ENCODE measurements at regions not wholly inside any gene's neighbourhood (a gene's known extent, or its start where the extent isn't known, plus 50 kb on each side); places are given as distances from the start of the nearest gene placed in this dataset.

- TF ChIP-seq CTCF (conservative IDR thresholded peaks at IDR 0.05 in 1 of 2, IDR thresholded peaks at IDR 0.05 in 1 of 2; ENCODE audit: extremely low read depth in 1 of 2, insufficient read depth in 1 of 2, low read depth in 1 of 2, low read length in 2 of 2) (no peak), EZH2 (IDR thresholded peaks at IDR 0.05; ENCODE audit: borderline replicate concordance, low read length) (no peak)
Measured at GRCh38 chr3:24566927-24567326, 72.3 kb upstream of the THRB start.

Measured in mammary epithelial cell (primary cell).